NCI-H187 (cell line): ENCODE measurements at regions not wholly inside any gene's neighbourhood (a gene's known extent, or its start where the extent isn't known, plus 50 kb on each side); places are given as distances from the start of the nearest gene placed in this dataset.

Experiments
- DNase-seq, 2 experiments: peaks; one replicate each; lab custom pipeline; 2025; lab: John Stamatoyannopoulos, UW

- no peak for DNase-seq
Measured at GRCh38 chr2:236955521-236956030, 130.1 kb upstream of the COPS8 start.

GRCh38 chr2:236956031-236956618 lies 129.6 kb upstream of the COPS8 start:
- DNase-seq: peak; percentile 20 to 38

- DNase-seq: no peak
Measured at GRCh38 chr2:236956641-236957040, 129.0 kb upstream of the COPS8 start.

GRCh38 chr2:236959036-236959435 lies 126.7 kb upstream of the COPS8 start:
- DNase-seq: no peak

- no peak for DNase-seq
Measured at GRCh38 chr2:236959876-236960275, 125.8 kb upstream of the COPS8 start.

- no peak for DNase-seq
Measured at GRCh38 chr2:236960531-236960930, 125.2 kb upstream of the COPS8 start.

GRCh38 chr2:236962816-236963215 lies 122.9 kb upstream of the COPS8 start:
- DNase-seq: no peak

- DNase-seq: no peak
Measured at GRCh38 chr2:236963631-236964182, 122.0 kb upstream of the COPS8 start.

GRCh38 chr2:236964291-236964690 lies 121.4 kb upstream of the COPS8 start:
- DNase-seq: no peak

- no peak for DNase-seq
Measured at GRCh38 chr2:236965021-236965840, 120.5 kb upstream of the COPS8 start.

- DNase-seq: no peak
Measured at GRCh38 chr2:236965841-236966096, 119.9 kb upstream of the COPS8 start.

GRCh38 chr2:236967499-236967783 lies 118.2 kb upstream of the COPS8 start:
- no peak for DNase-seq

GRCh38 chr2:236968101-236968879 lies 117.4 kb upstream of the COPS8 start:
- DNase-seq: no peak

- DNase-seq: no peak
Measured at GRCh38 chr2:236968880-236969534, 116.7 kb upstream of the COPS8 start.

- no peak for DNase-seq
Measured at GRCh38 chr2:236969767-236970655, 115.7 kb upstream of the COPS8 start.

GRCh38 chr2:236970656-236971010 lies 115.1 kb upstream of the COPS8 start:
- DNase-seq: no peak

GRCh38 chr2:236971131-236971821 lies 114.4 kb upstream of the COPS8 start:
- DNase-seq: no peak

GRCh38 chr2:236971919-236972381 lies 113.7 kb upstream of the COPS8 start:
- no peak for DNase-seq

- peak; percentile 23 to 35 for DNase-seq
Measured at GRCh38 chr2:236972491-236973342, 113.0 kb upstream of the COPS8 start.
